ENCODE measurements at regions not wholly inside any gene's neighbourhood (a gene's known extent, or its start where the extent isn't known, plus 50 kb on each side); places are given as distances from the start of the nearest gene placed in this dataset.

- Histone ChIP-seq H3K27ac (no peak overlapping the region), H3K36me3 (no peaks in the 10 kb centered on the region), H3K4me3 (no peak overlapping the region), H3K4me1 (replicated peaks) (no peaks in the 10 kb centered on the region), H3K9me3 (no peaks in the 10 kb centered on the region), H3K27me3 (replicated peaks; ENCODE audit: insufficient read depth) (no peaks in the 10 kb centered on the region)
- intact Hi-C loops (cut with DNase I): no loop called here
- no peak for DNase-seq (ENCODE audit: low spot score)
- TF ChIP-seq POLR2AphosphoS5 (IDR thresholded peaks at IDR 0.05): no peak
- no peak for TF ChIP-seq POLR2A (IDR thresholded peaks at IDR 0.05)
- TF ChIP-seq, protein P1, sequence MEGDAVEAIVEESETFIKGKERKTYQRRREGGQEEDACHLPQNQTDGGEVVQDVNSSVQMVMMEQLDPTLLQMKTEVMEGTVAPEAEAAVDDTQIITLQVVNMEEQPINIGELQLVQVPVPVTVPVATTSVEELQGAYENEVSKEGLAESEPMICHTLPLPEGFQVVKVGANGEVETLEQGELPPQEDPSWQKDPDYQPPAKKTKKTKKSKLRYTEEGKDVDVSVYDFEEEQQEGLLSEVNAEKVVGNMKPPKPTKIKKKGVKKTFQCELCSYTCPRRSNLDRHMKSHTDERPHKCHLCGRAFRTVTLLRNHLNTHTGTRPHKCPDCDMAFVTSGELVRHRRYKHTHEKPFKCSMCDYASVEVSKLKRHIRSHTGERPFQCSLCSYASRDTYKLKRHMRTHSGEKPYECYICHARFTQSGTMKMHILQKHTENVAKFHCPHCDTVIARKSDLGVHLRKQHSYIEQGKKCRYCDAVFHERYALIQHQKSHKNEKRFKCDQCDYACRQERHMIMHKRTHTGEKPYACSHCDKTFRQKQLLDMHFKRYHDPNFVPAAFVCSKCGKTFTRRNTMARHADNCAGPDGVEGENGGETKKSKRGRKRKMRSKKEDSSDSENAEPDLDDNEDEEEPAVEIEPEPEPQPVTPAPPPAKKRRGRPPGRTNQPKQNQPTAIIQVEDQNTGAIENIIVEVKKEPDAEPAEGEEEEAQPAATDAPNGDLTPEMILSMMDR (IDR thresholded peaks at IDR 0.05): no peak
Observed at GRCh38 chr17:79244665-79245064, 170.0 kb downstream of the ENGASE start.

DNA sequence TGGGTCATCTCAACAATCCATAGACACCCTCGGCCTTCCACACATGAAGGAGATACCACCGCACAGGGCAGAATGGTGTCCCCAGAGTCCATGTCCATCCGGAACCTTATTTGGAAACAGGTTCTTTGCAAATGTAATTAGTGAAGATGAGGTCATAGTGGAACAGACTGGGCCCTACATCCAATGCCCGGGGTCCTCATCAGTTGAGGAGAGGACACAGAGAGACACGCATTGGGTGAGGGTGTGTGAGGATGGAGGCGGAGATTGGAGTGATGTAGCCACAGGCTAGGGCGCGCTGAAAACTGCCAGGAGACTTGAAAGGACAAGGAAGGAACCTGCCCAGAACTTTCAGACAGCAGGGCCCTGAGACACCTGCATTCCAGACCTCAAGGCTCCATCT lies 169.4 kb downstream of the ENGASE start:
- Histone ChIP-seq H3K9me3 (no peaks in the 10 kb centered on the region), H3K4me1 (replicated peaks) (no peaks in the 10 kb centered on the region), H3K4me3 (no peak overlapping the region), H3K27ac (no peak overlapping the region), H3K36me3 (no peaks in the 10 kb centered on the region), H3K27me3 (replicated peaks; ENCODE audit: insufficient read depth) (no peaks in the 10 kb centered on the region)
- no peak for TF ChIP-seq POLR2A (IDR thresholded peaks at IDR 0.05)
- TF ChIP-seq POLR2AphosphoS5 (IDR thresholded peaks at IDR 0.05): no peak
- TF ChIP-seq, protein P1 (IDR thresholded peaks at IDR 0.05): no peak
- intact Hi-C loops (cut with DNase I): no loop called here
- 89% methylated on average over 8 of the region's 8 CpGs for WGBS
- no peak for DNase-seq (ENCODE audit: low spot score)

DNA sequence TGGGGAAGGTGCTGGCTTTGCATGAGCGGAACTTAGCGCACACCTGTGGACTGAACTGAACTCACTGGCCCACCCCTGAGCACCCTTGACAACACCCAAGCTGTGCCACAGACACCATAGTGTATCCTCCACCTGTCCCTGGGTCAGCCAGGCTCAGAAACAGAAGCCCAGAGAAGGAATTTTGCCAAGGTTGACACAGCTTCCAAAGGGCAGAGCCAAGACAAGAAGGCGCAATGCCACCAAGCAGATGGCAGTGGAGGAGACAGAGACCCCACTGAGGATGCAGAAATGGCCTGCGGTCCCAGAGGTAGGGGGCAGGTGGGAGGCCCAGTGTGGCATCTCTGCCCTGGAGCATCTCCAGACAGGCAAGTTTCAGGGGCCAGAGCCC lies 169.0 kb downstream of the ENGASE start:
- intact Hi-C loops (cut with DNase I): no loop called here
- H3K9me3 ChIP-seq: no peaks in the 10 kb centered on the region
- TF ChIP-seq, protein P1 (IDR thresholded peaks at IDR 0.05): no peak
- TF ChIP-seq POLR2A (IDR thresholded peaks at IDR 0.05) (no peak), POLR2AphosphoS5 (IDR thresholded peaks at IDR 0.05) (no peak)
- H3K4me3 ChIP-seq: no peak overlapping the region
- no peak overlapping the region for H3K27ac ChIP-seq
- 98% methylated on average over 4 of the region's 4 CpGs for WGBS
- no peaks in the 10 kb centered on the region for H3K27me3 ChIP-seq (replicated peaks; ENCODE audit: insufficient read depth)
- H3K36me3 ChIP-seq: no peaks in the 10 kb centered on the region
- no peaks in the 10 kb centered on the region for H3K4me1 ChIP-seq (replicated peaks)
- DNase-seq (ENCODE audit: low spot score): no peak

- Histone ChIP-seq H3K4me1 (replicated peaks) (no peaks in the 10 kb centered on the region), H3K27me3 (replicated peaks; ENCODE audit: insufficient read depth) (no peaks in the 10 kb centered on the region), H3K27ac (no peak overlapping the region), H3K9me3 (no peaks in the 10 kb centered on the region), H3K4me3 (no peak overlapping the region), H3K36me3 (no peaks in the 10 kb centered on the region)
- TF ChIP-seq POLR2A (IDR thresholded peaks at IDR 0.05) (no peak), POLR2AphosphoS5 (IDR thresholded peaks at IDR 0.05) (no peak)
- TF ChIP-seq, protein P1 (IDR thresholded peaks at IDR 0.05): no peak
- intact Hi-C loops (cut with DNase I): no loop called here
- DNase-seq (ENCODE audit: low spot score): no peak
- 63% methylated on average over 10 of the region's 10 CpGs for WGBS
Observed at GRCh38 chr17:79242873-79243602, 168.4 kb downstream of the ENGASE start.

DNA sequence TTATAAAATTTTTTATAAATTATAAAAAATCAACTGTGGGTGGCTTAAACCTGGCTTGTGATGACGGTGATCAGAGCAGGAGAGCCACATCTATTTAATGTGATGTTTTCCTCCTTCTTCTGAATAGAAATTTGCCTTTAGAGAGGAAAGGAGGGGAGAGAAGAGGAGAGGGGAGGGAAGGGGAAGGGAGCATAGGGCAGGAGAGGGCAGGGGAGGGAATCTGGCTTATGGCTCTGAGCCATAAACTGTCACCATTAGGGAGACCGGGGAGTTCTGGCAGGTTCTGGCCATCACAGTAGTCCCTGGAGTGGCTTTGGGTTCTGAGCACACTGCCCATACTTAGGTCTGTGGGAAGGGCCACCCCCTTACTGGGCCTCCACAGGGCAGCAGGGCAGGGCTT lies 167.8 kb downstream of the ENGASE start:
- intact Hi-C loops (cut with DNase I): no loop called here
- Histone ChIP-seq H3K27me3 (replicated peaks; ENCODE audit: insufficient read depth) (no peaks in the 10 kb centered on the region), H3K9me3 (no peaks in the 10 kb centered on the region), H3K27ac (no peak overlapping the region), H3K4me3 (no peak overlapping the region), H3K4me1 (replicated peaks) (no peaks in the 10 kb centered on the region), H3K36me3 (no peaks in the 10 kb centered on the region)
- WGBS: 52% methylated on average over 2 of the region's 2 CpGs
- no peak for DNase-seq (ENCODE audit: low spot score)
- TF ChIP-seq POLR2A (IDR thresholded peaks at IDR 0.05): no peak
- TF ChIP-seq POLR2AphosphoS5 (IDR thresholded peaks at IDR 0.05): no peak
- TF ChIP-seq, protein P1 (IDR thresholded peaks at IDR 0.05): no peak

All from prostate gland (tissue), 2 donors.